NCI-H774 (cell line): ENCODE measurements at regions not wholly inside any gene's neighbourhood (a gene's known extent, or its start where the extent isn't known, plus 50 kb on each side); places are given as distances from the start of the nearest gene placed in this dataset.

Experiments used
- DNase-seq: peaks from one replicate; lab custom pipeline; 2025; lab: John Stamatoyannopoulos, UW

- no peak for DNase-seq
Measured at GRCh38 chr12:97924122-97924521, 461.5 kb downstream of the RMST start.

- DNase-seq: no peak
Measured at GRCh38 chr12:97927977-97928376, 465.4 kb downstream of the RMST start.

GRCh38 chr12:97936165-97936564 lies 473.6 kb downstream of the RMST start:
- DNase-seq: no peak

GRCh38 chr12:97938031-97938430 lies 475.4 kb downstream of the RMST start:
- no peak for DNase-seq

- DNase-seq: no peak
Measured at GRCh38 chr12:97939156-97939555, 476.6 kb downstream of the RMST start.

GRCh38 chr12:97940105-97940504 lies 477.5 kb downstream of the RMST start:
- no peak for DNase-seq

GRCh38 chr12:97940629-97941028 lies 478.0 kb downstream of the RMST start:
- DNase-seq: no peak

GRCh38 chr12:97941686-97942354 lies 479.2 kb downstream of the RMST start:
- DNase-seq: no peak

GRCh38 chr12:97943359-97943758 lies 480.8 kb downstream of the RMST start:
- DNase-seq: no peak

GRCh38 chr12:97944576-97944975 lies 482.0 kb downstream of the RMST start:
- no peak for DNase-seq

- DNase-seq: no peak
Measured at GRCh38 chr12:97946701-97947100, 484.1 kb downstream of the RMST start.

- DNase-seq: no peak
Measured at GRCh38 chr12:97948591-97948990, 486.0 kb downstream of the RMST start.

- no peak for DNase-seq
Measured at GRCh38 chr12:97951239-97951638, 488.6 kb downstream of the RMST start.

- no peak for DNase-seq
Measured at GRCh38 chr12:97951717-97952116, 489.1 kb downstream of the RMST start.

GRCh38 chr12:97957109-97957508 lies 494.5 kb downstream of the RMST start:
- DNase-seq: no peak

- DNase-seq: no peak
Measured at GRCh38 chr12:97960225-97960624, 497.6 kb downstream of the RMST start.

GRCh38 chr12:97960741-97961608 lies 498.4 kb downstream of the RMST start:
- DNase-seq: no peak

GRCh38 chr12:97967831-97968230 lies 505.2 kb downstream of the RMST start:
- DNase-seq: no peak

- peak; percentile 17 for DNase-seq
Measured at GRCh38 chr12:97968641-97969197, 506.1 kb downstream of the RMST start.

- no peak for DNase-seq
Measured at GRCh38 chr12:97977870-97978405, 515.3 kb downstream of the RMST start.

- no peak for DNase-seq
Measured at GRCh38 chr12:97982684-97983083, 520.1 kb downstream of the RMST start.

- DNase-seq: no peak
Measured at GRCh38 chr12:97983796-97984195, 521.2 kb downstream of the RMST start.

- DNase-seq: no peak
Measured at GRCh38 chr12:97984436-97984835, 521.8 kb downstream of the RMST start.
